Smooth muscle cell (in vitro differentiated cells): ENCODE measurements at regions not wholly inside any gene's neighbourhood (a gene's known extent, or its start where the extent isn't known, plus 50 kb on each side); places are given as distances from the start of the nearest gene placed in this dataset. TPM values are rescaled to one million over a fixed set of nuclear protein-coding genes. Genes with fewer than 3 reads are reported as not detected.

Experiments used
- DNase-seq: peaks from one replicate; lab custom pipeline; 2025; ENCODE audit not compliant: unreplicated experiment; lab: John Stamatoyannopoulos, UW
- H2AFZ ChIP-seq: fragments of 200-600 bp; sonication (generic); 2 replicates; pipeline ENCODE4 v1.6.0; 2016; ENCODE audit warnings: antibody characterized with exemption, low read depth, mild to moderate bottlenecking
- H3F3A ChIP-seq: fragments of 200-600 bp; sonication (generic); 2 replicates; pipeline ENCODE4 v1.6.0; 2017; ENCODE audit warnings: antibody characterized with exemption, low read depth
- H3K27ac ChIP-seq: fragments of 200-600 bp; sonication (generic); 2 replicates; pipeline ENCODE4 v1.5.1; 2016; ENCODE audit warnings: low read depth, mild to moderate bottlenecking
- H3K27me3 ChIP-seq: fragments of 200-600 bp; sonication (generic); 2 replicates; pipeline ENCODE4 v1.6.1; 2016; ENCODE audit warnings: low read depth, mild to moderate bottlenecking
- H3K36me3 ChIP-seq: fragments of 200-600 bp; sonication (generic); 2 replicates; pipeline ENCODE4 v1.5.1; 2016; ENCODE audit warnings: low read depth
- H3K4me1 ChIP-seq: fragments of 200-600 bp; sonication (generic); 2 replicates; pipeline ENCODE4 v1.5.1; 2016; ENCODE audit warnings: low read depth
- H3K4me2 ChIP-seq: fragments of 200-600 bp; sonication (generic); 2 replicates; pipeline ENCODE4 v1.6.0; 2016; ENCODE audit warnings: mild to moderate bottlenecking
- H3K4me3 ChIP-seq: fragments of 200-600 bp; sonication (generic); 2 replicates; pipeline ENCODE4 v1.5.1; 2016; ENCODE audit warnings: mild to moderate bottlenecking
- H3K79me2 ChIP-seq: fragments of 200-600 bp; sonication (generic); 2 replicates; pipeline ENCODE4 v1.6.0; 2016; ENCODE audit warnings: low read depth, mild to moderate bottlenecking
- H3K9ac ChIP-seq: fragments of 200-600 bp; sonication (generic); 2 replicates; pipeline ENCODE4 v1.6.0; 2016; ENCODE audit warnings: low read depth
- H3K9me3 ChIP-seq: fragments of 200-600 bp; sonication (generic); replicated peaks from 2 replicates; pipeline ENCODE4 v1.5.1; 2016; ENCODE audit warnings: low read depth
- H4K20me1 ChIP-seq: fragments of 200-600 bp; sonication (generic); 2 replicates; pipeline ENCODE4 v1.6.0; 2016; ENCODE audit warnings: low read depth
- CTCF ChIP-seq: fragments of 200-600 bp; sonication (generic); IDR thresholded peaks from 2 replicates; pipeline ENCODE4 v1.5.1; 2017; ENCODE audit warnings: borderline replicate concordance, mild to moderate bottlenecking, antibody characterized with exemption; ENCODE audit not compliant: insufficient read depth, poor library complexity, severe bottlenecking
- WGBS: methylation state at CpG from one replicate; pipeline ENCODE4 v1.1.7; 2016; ENCODE audit warnings: low lambda C conversion rate; 5-methylcytosine and 5-hydroxymethylcytosine counted together
- small RNA-seq: library from RNA; depleted of rRNA; stranded (forward); fragments of <200 nt; gene quantifications from one replicate; pipeline ENCODE3, GENCODE V24; 2014

GRCh38 chr6:53398247-53399026 lies 49.7 kb upstream of the ELOVL5 start:
- Histone ChIP-seq H2AFZ (no peak overlapping the region), H3K9me3 (no peaks in the 10 kb centered on the region), H3K79me2 (no peaks in the 10 kb centered on the region), H3K4me1 (no peaks in the 10 kb centered on the region), H4K20me1 (no peaks in the 10 kb centered on the region), H3K27ac (no peak overlapping the region), H3F3A (no peaks in the 10 kb centered on the region), H3K36me3 (no peaks in the 10 kb centered on the region), H3K9ac (no peak overlapping the region), H3K4me3 (no peak overlapping the region), H3K27me3 (no peaks in the 10 kb centered on the region), H3K4me2 (no peak overlapping the region)
- DNase-seq = no peak
- 91% methylated on average over 5 of the region's 5 CpGs for WGBS
- no peak for TF ChIP-seq CTCF

Small RNA genes lying in the stretch of these regions (small RNA-seq; reads per million reads assigned to genes)
- not detected for gene NANOGP3
